ES-I3 (cell line): ENCODE measurements at regions not wholly inside any gene's neighbourhood (a gene's known extent, or its start where the extent isn't known, plus 50 kb on each side); places are given as distances from the start of the nearest gene placed in this dataset.
"Not testable (repeated sequence)": the region's sequence is repeated elsewhere in the genome, so short reads cannot be mapped to it uniquely, and the experiment has no call there.

Experiments used
- H3K36me3 ChIP-seq: 2 replicates; pipeline ENCODE4 v1.6.1; 2013; ENCODE audit warnings: mild to moderate bottlenecking, low read length, control low read depth, moderate library complexity; ENCODE audit not compliant: insufficient read depth
- H3K4me1 ChIP-seq: 2 replicates; pipeline ENCODE4 v1.6.1; 2013; ENCODE audit warnings: mild to moderate bottlenecking, control low read depth, low read length; ENCODE audit not compliant: insufficient read depth
- H3K9ac ChIP-seq: 2 replicates; pipeline ENCODE4 v1.6.1; 2013; ENCODE audit warnings: low read depth, mild to moderate bottlenecking, low read length, moderate library complexity
- H3K9me3 ChIP-seq: 2 replicates; pipeline ENCODE4 v1.6.1; 2013; ENCODE audit warnings: mild to moderate bottlenecking, low read length, moderate library complexity; ENCODE audit not compliant: control insufficient read depth, insufficient read depth

DNA sequence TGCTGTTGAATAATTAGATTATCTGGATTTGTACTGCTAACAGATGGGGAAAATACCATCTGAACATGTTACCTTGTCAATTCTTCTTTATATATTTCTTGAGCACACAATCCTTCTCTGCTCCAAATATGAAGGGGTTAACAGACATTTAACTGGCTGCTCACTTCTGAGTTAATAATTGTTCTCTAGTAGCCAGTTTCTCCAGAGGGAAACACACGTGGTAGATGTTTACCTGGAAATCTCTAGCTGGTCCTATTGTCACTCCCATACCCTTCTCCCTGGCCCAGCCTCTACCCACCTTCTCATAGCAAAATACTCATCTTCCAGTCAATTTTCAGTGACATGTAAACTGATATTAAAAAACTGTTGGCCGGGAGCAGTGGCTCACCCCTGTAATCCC lies 101.5 kb upstream of the ZNF462 start:
- Histone ChIP-seq H3K36me3 (no peaks in the 10 kb centered on the region), H3K9me3 (no peaks in the 10 kb centered on the region), H3K4me1 (peaks cover 33% of the 10 kb centered on the region), H3K9ac (no peak overlapping the region)

DNA sequence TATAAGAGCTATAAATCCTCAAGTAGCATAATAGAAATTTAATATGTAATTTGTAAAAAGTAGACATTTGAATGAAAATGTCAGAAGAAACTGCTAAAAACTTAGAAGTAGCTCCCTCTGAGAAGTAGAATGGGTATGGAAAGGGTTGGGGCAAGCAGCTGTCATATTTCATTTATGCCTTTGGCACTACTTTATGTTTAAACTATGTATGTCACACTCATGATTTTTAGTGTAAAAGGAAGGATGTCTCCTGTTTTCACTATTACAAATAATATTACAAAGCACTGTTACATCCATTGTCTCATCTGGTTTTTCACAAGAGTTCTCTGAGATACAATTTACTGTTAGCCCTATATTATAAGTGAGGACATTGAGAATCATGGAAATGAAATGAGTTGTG lies 96.3 kb upstream of the ZNF462 start:
- H3K9ac ChIP-seq: no peak overlapping the region
- H3K4me1 ChIP-seq: no peaks in the 10 kb centered on the region
- H3K36me3 ChIP-seq: no peaks in the 10 kb centered on the region
- H3K9me3 ChIP-seq: no peaks in the 10 kb centered on the region

DNA sequence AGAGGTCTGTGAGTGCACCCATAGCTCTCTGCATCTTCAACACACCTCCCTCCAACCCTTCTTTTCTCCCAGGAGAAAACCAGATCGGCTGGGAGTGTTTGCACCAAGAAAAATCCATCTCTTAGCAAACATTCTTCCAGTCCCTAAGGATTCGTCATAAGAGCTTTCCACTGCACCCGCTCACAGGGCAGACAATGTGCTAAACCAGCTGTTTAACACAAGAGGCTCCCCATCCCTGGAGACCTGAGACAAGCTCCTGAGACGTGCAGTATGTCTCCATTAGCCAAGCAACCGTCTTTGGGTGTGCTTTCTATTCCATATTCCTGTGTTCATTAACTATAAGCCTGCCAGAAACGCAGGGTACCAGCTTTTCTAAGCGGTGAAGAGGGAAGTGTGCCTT lies 93.6 kb upstream of the ZNF462 start:
- no peaks in the 10 kb centered on the region for H3K36me3 ChIP-seq
- no peaks in the 10 kb centered on the region for H3K4me1 ChIP-seq
- H3K9ac ChIP-seq: no peak overlapping the region
- no peaks in the 10 kb centered on the region for H3K9me3 ChIP-seq

DNA sequence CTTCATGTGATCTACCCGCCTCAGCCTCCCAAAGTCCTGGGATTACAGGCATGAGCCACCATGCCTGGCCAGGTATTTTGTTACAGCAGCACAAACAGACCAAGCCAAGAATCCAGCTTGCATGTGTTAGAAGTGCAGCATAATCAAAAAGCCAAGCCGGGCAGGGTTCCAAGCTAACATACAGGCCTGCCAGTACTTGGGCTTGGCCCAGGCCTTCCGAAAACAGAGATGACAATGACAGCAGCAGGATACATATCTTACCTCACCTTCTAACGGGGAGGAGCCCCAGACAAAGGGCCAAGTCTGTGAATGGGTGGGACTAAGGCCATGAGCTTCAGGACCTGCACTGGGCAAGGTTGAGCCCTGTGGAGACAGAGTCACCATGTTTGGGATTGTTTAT lies 91.4 kb upstream of the ZNF462 start:
- Histone ChIP-seq H3K9me3 (no peaks in the 10 kb centered on the region), H3K4me1 (no peaks in the 10 kb centered on the region), H3K36me3 (no peaks in the 10 kb centered on the region), H3K9ac (no peak overlapping the region)

DNA sequence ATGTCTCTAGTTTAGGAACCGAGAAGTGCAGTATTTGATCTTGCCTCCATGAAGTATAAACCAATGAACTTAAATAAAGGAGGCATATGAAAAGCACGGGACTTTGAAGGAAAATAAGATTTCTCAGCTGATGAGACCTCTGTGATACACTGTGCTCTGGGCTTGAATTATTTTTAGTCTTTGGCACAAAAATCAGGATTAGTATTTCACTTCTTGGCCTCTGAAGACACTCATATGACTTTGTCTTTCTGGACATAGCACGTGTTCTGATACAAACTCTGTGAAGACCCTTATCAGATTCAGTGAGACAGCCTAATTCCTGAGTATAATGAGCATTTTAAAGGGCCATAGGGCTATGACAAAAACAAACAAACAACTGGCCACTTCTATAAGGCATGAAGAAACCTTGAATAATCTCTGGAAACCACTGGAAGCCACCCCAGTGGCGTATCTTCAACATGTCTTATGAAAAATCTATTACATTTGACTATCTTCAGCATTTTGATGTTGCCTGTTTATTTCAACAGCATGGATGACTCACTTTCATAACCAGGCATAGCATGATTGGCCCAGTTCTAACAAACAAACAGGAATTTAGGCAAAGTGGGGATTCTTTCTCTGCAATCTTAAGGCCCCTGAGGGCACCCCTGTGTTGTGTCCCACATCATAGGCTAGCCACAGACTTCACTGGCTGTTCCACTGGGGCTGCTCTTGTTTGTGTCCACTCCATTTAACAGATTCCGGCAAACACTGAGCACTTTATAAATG lies 90.3 kb upstream of the ZNF462 start:
- H3K9ac ChIP-seq: no peak overlapping the region

DNA sequence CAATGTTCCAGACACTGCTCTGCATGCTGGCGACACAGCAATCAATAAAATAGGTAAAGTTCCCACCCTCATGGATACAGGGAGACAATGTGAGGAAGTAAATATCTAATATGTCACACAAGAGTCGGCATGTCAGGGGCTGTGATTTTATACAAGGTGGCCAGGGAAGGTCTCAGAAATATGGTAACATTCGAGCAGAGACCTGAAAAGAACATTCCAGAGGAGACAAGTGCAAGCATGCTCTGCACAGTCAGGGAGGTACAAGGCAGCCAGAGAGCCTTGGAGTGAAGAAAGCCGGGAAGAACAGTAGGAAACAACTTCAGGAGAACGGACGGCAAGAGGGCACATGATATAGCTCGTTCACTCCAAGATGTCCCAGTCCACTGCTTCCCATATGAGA lies 89.2 kb upstream of the ZNF462 start:
- Histone ChIP-seq H3K9ac (no peak overlapping the region), H3K9me3 (no peaks in the 10 kb centered on the region), H3K4me1 (no peaks in the 10 kb centered on the region), H3K36me3 (no peaks in the 10 kb centered on the region)

More for the DNA sequence above, 90.3 kb upstream of the ZNF462 start:
- no peaks in the 10 kb centered on the region for H3K4me1 ChIP-seq
- H3K36me3 ChIP-seq: no peaks in the 10 kb centered on the region
- H3K9me3 ChIP-seq: no peaks in the 10 kb centered on the region

DNA sequence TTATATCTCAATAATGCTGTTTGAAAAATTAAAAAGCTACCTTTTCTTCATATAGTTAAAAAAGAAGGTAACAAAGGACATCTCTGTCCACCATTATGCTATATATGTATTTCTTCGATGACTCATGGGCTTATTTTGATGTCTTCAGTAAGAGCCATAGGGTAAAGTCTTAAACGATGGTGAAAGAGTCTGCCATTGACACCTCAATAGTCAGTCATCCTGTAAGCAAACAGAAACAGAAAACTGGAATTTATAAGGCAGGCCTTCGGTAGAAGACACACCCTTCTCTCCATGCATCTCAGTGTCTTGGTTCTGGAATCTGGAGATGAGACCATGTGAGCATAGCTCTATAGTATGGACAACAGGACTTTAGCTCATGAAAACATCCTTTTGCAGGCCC lies 87.0 kb upstream of the ZNF462 start:
- no peaks in the 10 kb centered on the region for H3K36me3 ChIP-seq
- H3K9ac ChIP-seq: no peak overlapping the region
- no peaks in the 10 kb centered on the region for H3K4me1 ChIP-seq
- no peaks in the 10 kb centered on the region for H3K9me3 ChIP-seq

DNA sequence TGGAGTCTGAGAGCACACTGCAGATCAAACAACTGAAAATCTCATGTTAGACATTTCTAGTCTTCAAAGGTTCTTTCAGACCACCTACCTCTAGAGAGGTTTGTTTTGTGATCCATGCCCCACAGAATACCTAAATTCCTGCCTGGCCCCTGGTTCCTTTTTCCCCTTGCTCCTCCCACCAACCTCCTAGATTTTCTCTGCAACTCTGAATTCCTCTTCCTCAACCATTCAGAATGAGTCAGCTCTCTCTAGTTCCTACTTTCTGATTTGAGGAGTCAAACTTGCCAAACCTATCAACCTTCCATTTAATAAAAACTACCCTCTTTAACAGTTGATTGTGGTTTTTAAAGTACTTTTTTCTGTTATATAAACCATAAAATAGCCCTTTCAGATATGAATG lies 83.2 kb upstream of the ZNF462 start:
- Histone ChIP-seq H3K9ac (no peak overlapping the region), H3K4me1 (no peaks in the 10 kb centered on the region), H3K36me3 (no peaks in the 10 kb centered on the region), H3K9me3 (no peaks in the 10 kb centered on the region)

DNA sequence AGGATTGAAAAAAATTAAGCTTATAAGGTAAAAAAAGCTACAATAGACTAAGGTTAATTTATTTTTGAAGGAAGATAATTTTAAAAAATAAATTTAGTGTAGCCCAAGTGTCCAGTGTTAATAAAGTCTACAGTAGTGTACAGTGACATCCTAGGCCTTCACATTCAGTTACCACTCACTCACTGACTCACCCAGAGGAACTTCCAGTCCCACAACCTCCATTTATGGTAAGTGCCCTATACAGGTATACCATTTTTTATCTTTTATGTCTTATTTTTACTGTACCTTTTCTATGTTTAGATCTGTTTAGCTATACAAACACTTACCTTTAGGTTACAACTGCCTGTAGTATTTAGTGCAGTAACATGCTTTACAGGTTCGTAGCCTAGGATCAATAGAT lies 79.8 kb upstream of the ZNF462 start:
- Histone ChIP-seq H3K9ac (no peak overlapping the region), H3K36me3 (no peaks in the 10 kb centered on the region), H3K9me3 (no peaks in the 10 kb centered on the region), H3K4me1 (no peaks in the 10 kb centered on the region)

DNA sequence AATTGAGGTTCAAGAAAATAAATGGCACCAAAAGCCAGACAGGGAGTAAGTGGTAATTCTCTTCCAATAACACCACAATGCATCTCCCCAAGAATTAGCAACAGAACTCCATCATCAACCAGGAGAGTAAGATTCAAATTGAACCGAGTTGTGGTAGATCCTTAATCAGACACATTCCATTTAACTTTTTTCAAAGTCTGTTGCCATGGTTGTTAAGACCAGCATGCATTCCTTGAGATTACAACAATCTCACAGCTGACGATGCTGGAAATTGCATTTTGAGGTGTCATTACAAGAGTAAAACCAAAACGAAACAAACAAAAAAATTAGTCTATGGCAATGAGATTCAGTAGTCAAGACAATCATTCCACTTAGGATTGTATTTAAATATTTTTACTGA lies 78.9 kb upstream of the ZNF462 start:
- Histone ChIP-seq H3K9me3 (no peaks in the 10 kb centered on the region; the same call in 1 of the 2 replicates), H3K36me3 (no peaks in the 10 kb centered on the region), H3K9ac (no peak overlapping the region), H3K4me1 (no peaks in the 10 kb centered on the region)

DNA sequence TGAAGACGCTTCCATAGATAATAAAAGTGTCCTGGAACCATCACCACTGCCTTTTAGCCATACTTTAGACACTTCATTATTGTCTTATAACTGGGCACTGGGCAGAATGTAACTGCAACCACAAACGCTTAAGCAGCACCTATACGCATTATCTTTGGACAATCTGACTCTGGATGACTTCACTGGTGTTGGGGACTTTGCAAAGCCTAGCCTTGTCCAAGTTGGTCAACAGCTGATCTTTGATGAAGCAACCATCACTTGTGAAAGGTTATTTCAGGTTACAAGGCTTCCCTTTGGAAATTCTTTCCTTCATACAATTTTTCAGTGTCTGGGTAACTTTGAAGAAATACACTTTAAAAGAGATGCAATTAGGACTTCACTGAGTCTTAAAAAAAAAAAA lies 77.8 kb upstream of the ZNF462 start:
- Histone ChIP-seq H3K36me3 (no peaks in the 10 kb centered on the region), H3K9me3 (no peaks in the 10 kb centered on the region; the same call in 1 of the 2 replicates), H3K9ac (no peak overlapping the region), H3K4me1 (no peaks in the 10 kb centered on the region)

DNA sequence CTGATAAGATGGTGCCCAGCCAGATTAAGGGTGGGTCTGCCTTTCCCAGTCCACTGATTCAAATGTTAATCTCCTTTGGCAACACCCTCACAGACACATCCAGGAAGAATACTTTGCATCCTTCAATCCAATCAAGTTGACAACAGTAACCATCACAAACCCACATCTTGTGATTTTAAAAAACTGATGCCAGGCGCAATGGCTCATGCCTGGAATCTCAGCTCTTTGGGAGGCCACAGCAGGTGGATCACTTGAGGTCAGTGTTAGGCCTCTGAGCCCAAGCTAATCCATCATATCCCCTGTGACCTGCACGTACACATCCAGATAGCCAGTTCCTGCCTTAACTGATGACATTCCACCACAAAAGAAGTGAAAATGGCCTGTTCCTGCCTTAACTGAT lies 74.9 kb upstream of the ZNF462 start:
- H3K9ac ChIP-seq, H3K9me3 ChIP-seq, H3K36me3 ChIP-seq, H3K4me1 ChIP-seq: not testable (repeated sequence)

DNA sequence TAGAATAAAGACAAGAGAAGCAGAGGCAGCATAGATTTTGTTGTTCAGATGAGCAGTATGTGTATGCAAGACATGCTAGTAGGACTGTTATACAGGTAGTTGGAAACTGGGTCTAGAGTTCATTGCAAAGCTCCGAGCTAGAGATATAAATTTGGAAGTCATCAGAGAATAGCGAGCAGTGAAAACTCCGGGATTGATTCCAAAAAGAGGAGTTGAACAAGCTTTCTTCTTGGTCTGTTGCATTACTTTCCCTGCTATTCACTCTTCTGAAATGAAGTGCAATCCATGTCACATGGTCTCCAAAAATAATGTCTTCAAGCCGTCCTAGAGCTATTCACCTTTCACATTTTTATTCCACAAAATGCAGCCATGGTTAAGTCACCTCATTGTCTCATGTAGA lies 67.9 kb upstream of the ZNF462 start:
- Histone ChIP-seq H3K9me3 (no peaks in the 10 kb centered on the region; the same call in 1 of the 2 replicates), H3K36me3 (no peaks in the 10 kb centered on the region), H3K4me1 (peaks cover 14% of the 10 kb centered on the region; the same call in 1 of the 2 replicates), H3K9ac (no peak overlapping the region)

DNA sequence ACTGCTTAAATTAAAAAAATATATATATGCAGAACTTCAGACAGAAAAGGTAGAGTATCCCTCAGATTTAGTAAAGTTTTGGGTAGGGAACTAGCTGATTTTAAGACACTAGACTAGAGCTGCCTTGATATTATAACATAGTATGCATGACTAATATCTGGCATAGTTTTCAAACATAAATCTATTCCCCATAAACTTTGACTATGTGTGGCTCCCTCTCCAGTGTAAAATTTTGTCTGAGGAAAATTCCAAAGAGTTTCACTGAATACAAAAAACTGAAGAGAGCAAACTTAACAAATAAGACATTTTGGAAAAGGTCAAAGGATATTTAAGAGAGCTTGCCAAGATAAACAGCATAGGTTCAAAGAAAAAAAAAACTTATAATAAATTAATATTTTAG lies 66.2 kb upstream of the ZNF462 start:
- Histone ChIP-seq H3K4me1 (peaks cover 14% of the 10 kb centered on the region; the same call in 1 of the 2 replicates), H3K9me3 (no peaks in the 10 kb centered on the region; the same call in 1 of the 2 replicates), H3K36me3 (no peaks in the 10 kb centered on the region), H3K9ac (no peak overlapping the region)

DNA sequence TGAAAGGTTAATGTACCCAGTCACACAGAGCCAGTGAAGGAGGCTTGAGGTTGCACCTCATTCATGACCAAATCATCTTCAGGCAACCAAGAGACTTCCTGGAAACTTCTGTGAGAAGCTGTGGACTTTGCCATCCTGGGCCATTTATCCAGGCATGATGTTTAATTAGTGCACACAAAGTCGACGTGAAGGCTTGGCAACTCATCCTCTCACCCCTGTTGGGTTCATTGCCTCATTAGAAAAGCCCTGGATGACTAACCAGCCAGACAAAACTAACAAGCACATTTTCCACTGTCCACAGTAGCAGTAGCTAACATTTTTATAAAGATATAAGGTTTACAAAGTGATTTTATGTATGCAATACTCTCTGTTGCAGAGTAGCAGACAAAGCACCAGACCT lies 65.7 kb upstream of the ZNF462 start:
- Histone ChIP-seq H3K9ac (no peak overlapping the region), H3K4me1 (peaks cover 14% of the 10 kb centered on the region; the same call in 1 of the 2 replicates), H3K36me3 (no peaks in the 10 kb centered on the region), H3K9me3 (no peaks in the 10 kb centered on the region; the same call in 1 of the 2 replicates)
